ENCODE measurements at regions not wholly inside any gene's neighbourhood (a gene's known extent, or its start where the extent isn't known, plus 50 kb on each side); places are given as distances from the start of the nearest gene placed in this dataset.
"Not testable (repeated sequence)": the region's sequence is repeated elsewhere in the genome, so short reads cannot be mapped to it uniquely, and the experiment has no call there.

- H3K27me3 ChIP-seq (ENCODE audit: insufficient read depth); H3K27ac Mint-ChIP-seq; H3K4me3 Mint-ChIP-seq; H3K36me3 Mint-ChIP-seq (ENCODE audit: low read depth); H3K9me3 Mint-ChIP-seq; H3K79me2 ChIP-seq (replicated peaks; ENCODE audit: insufficient read depth); H4K20me1 ChIP-seq (replicated peaks; ENCODE audit: insufficient read depth); H3K4me3 ChIP-seq; H3K36me3 ChIP-seq (ENCODE audit: insufficient read depth); H3K4me2 ChIP-seq; H3F3A ChIP-seq (replicated peaks; ENCODE audit: low read depth); H3K27ac ChIP-seq (ENCODE audit: low read depth); DNase-seq (ENCODE audit: low spot score); ATAC-seq; H3K27me3 Mint-ChIP-seq (ENCODE audit: insufficient read depth, low read depth, poor library complexity); H2AFZ ChIP-seq; H3K4me1 ChIP-seq (ENCODE audit: insufficient read depth); H3K9me2 ChIP-seq (ENCODE audit: insufficient read depth): not testable (repeated sequence)
- peaks cover 19% of the 10 kb centered on the region for H3K4me1 Mint-ChIP-seq
Measured at GRCh38 chr19:33870298-33870932, 73.7 kb downstream of the KCTD15 start.

DNA sequence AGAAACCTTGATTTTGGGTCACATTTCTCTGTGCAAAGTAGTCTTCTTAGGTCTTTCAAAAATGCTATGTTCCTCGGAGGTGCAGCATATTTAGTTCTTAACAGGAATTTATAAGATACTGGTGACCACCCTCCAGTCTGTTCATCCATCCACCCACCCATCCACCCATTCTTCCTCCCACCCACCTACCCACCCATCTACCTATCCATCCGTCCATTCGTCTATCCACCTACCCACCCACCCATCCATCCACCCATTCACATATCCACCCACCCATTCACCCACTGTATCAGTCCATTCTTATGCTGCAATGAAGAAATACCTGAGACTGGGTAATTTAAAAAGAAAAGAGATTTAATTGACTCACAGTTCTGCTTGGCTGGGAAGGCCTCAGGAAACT, 74.9 kb downstream of the KCTD15 start:
- Histone ChIP-seq H4K20me1 (replicated peaks; ENCODE audit: insufficient read depth) (no peaks in the 10 kb centered on the region), H3F3A (replicated peaks; ENCODE audit: low read depth) (no peaks in the 10 kb centered on the region), H3K4me2 (no peak overlapping the region), H3K79me2 (replicated peaks; ENCODE audit: insufficient read depth) (no peaks in the 10 kb centered on the region), H2AFZ (no peak overlapping the region), H3K27me3 (ENCODE audit: insufficient read depth) (no peaks in the 10 kb centered on the region), H3K27ac (ENCODE audit: low read depth) (no peak overlapping the region), H3K4me1 (ENCODE audit: insufficient read depth) (peaks cover 2% of the 10 kb centered on the region; the same call in 1 of the 2 replicates), H3K36me3 (ENCODE audit: insufficient read depth) (no peaks in the 10 kb centered on the region), H3K4me3 (no peak overlapping the region), H3K9me2 (ENCODE audit: insufficient read depth) (0 out of 2 replicates have a peak, but pooled peaks cover 2% of the 10 kb centered on the region)
- peaks cover 19% of the 10 kb centered on the region for H3K4me1 Mint-ChIP-seq
- no peaks in the 10 kb centered on the region for H3K36me3 Mint-ChIP-seq (ENCODE audit: low read depth)
- H3K4me3 Mint-ChIP-seq, result no peak overlapping the region
- H3K27me3 Mint-ChIP-seq (ENCODE audit: insufficient read depth, low read depth, poor library complexity), result peaks cover 6% of the 10 kb centered on the region
- DNase-seq (ENCODE audit: low spot score) (no peak), ATAC-seq (no peak)
- H3K9me3 Mint-ChIP-seq, result no peaks in the 10 kb centered on the region
- no peak overlapping the region for H3K27ac Mint-ChIP-seq
- no peak for TF ChIP-seq JUNB (IDR thresholded peaks at IDR 0.05; ENCODE audit: unreplicated experiment)
- no peak for TF ChIP-seq NANOG (IDR thresholded peaks at IDR 0.05; ENCODE audit: borderline replicate concordance)
- TF ChIP-seq STAT1 (IDR thresholded peaks at IDR 0.05; ENCODE audit: unreplicated experiment), result no peak
- TF ChIP-seq CTCF (conservative IDR thresholded peaks at IDR 0.05; ENCODE audit: low read depth in 2 of 2), result no peak
- TF ChIP-seq REST (IDR thresholded peaks at IDR 0.05; ENCODE audit: unreplicated experiment), result no peak
- TF ChIP-seq POLR2AphosphoS5 (IDR thresholded peaks at IDR 0.05; ENCODE audit: low read depth), result no peak
- TF ChIP-seq ZNF114 (CRISPR knock-in tag; IDR thresholded peaks at IDR 0.05), result no peak
- TF ChIP-seq EZH2 (IDR thresholded peaks at IDR 0.05; ENCODE audit: low read depth, unreplicated experiment), result no peak
- TF ChIP-seq ZNF462 (CRISPR knock-in tag; IDR thresholded peaks at IDR 0.05), result no peak

All from GM23338 (cell line).